ENCODE measurements at regions not wholly inside any gene's neighbourhood (a gene's known extent, or its start where the extent isn't known, plus 50 kb on each side); places are given as distances from the start of the nearest gene placed in this dataset.

- peak overlapping the region in 1 of 2 experiments; percentile 59; a peak in 2 of 4 replicates for H3K9ac ChIP-seq (ENCODE audit: insufficient read depth in 1 of 2, low read depth in 2 of 2, low read length in 2 of 2)
- DNase-seq (ENCODE audit: extremely low read depth in 1 of 4, low spot score in 3 of 4) (no peak), ATAC-seq (no peak), FAIRE-seq (no peak)
- ChIA-PET CTCF (ENCODE audit: low intra/inter-chr PET ratio) (no interaction called here), POLR2A (interaction anchor here (1.0 to 1.2 kb wide), 2 partner anchors 11 to 13 kb away, joined by 3 read pairs; no protein-coding TSS in a partner anchor)
- H3K27me3 ChIP-seq (ENCODE audit: control insufficient read depth in 2 of 2, insufficient read depth in 2 of 2, low read length in 2 of 2): no peaks in the 10 kb centered on the region
- 59% methylated on average over 4 of the region's 4 CpGs for WGBS (ENCODE audit: insufficient coverage, low coverage, missing lambda C conversion rate)
- no peaks in the 10 kb centered on the region for H3K79me2 ChIP-seq (ENCODE audit: control insufficient read depth, insufficient read depth, low read length)
- H3K27ac ChIP-seq (ENCODE audit: extremely low read depth, low read depth, low read length): peak overlapping the region; percentile 90
- H3K9me1 ChIP-seq (ENCODE audit: control insufficient read depth, insufficient read depth, low read length): no peaks in the 10 kb centered on the region
- TF ChIP-seq ZNF24 (IDR thresholded peaks at IDR 0.05): peak; percentile 68; the same call in 1 of the 2 replicates
- 0 out of 2 replicates have a peak, but pooled peaks have one; percentile 2 for TF ChIP-seq NFIX (CRISPR knock-in tag; IDR thresholded peaks at IDR 0.05; ENCODE audit: low read depth)
- TF ChIP-seq NFIC (IDR thresholded peaks at IDR 0.05): peak; percentile 91
- no peak for TF ChIP-seq ZBTB34 (CRISPR knock-in tag; IDR thresholded peaks at IDR 0.05)
- peaks cover 0 to 29% of the 10 kb centered on the region in 2 experiments; a peak in 3 of 5 replicates for H3K4me1 ChIP-seq (replicated peaks in 1 of 2; ENCODE audit: control insufficient read depth in 2 of 2, insufficient read depth in 2 of 2, low read length in 2 of 2)
- H2AFZ ChIP-seq (ENCODE audit: low read depth, low read length): peak overlapping the region; percentile 91
- H3K9me3 ChIP-seq (replicated peaks; ENCODE audit: control insufficient read depth, insufficient read depth, low read depth, low read length): no peaks in the 10 kb centered on the region
- no peak overlapping the region for H3K4me3 ChIP-seq
- intact Hi-C loops (cut with micrococcal nuclease): loop anchor here (10.0 kb wide), 1 partner anchor 250 kb away; the partner anchor contains the start of gene BCAT1
- no TSS peak for BruUV-seq (replicated peaks)
- no peaks in the 10 kb centered on the region for H3K36me3 ChIP-seq (ENCODE audit: control insufficient read depth, insufficient read depth, low read length)
- in situ Hi-C loops (cut with MboI): no loop called here
- H3K4me2 ChIP-seq (ENCODE audit: insufficient read depth, low read length): no peak overlapping the region
- H4K20me1 ChIP-seq (replicated peaks; ENCODE audit: control insufficient read depth, insufficient read depth, low read length): no peaks in the 10 kb centered on the region
Observed at GRCh38 chr12:24695103-24695502, 253.8 kb downstream of the BCAT1 start.

GRCh38 chr12:24688601-24689000 is 260.3 kb downstream of the BCAT1 start:
- no peaks in the 10 kb centered on the region; a peak in 1 of 5 replicates for H3K4me1 ChIP-seq (replicated peaks in 1 of 2; ENCODE audit: control insufficient read depth in 2 of 2, insufficient read depth in 2 of 2, low read length in 2 of 2)
- CTCF ChIA-PET (ENCODE audit: low intra/inter-chr PET ratio): no interaction called here
- no peaks in the 10 kb centered on the region for H3K27me3 ChIP-seq (ENCODE audit: control insufficient read depth in 2 of 2, insufficient read depth in 2 of 2, low read length in 2 of 2)
- FAIRE-seq: no peak
- no peaks in the 10 kb centered on the region for H3K9me1 ChIP-seq (ENCODE audit: control insufficient read depth, insufficient read depth, low read length)
- no TSS peak for BruUV-seq (replicated peaks)
- no peak overlapping the region for H3K9ac ChIP-seq (ENCODE audit: insufficient read depth in 1 of 2, low read depth in 2 of 2, low read length in 2 of 2)
- no peaks in the 10 kb centered on the region for H3K36me3 ChIP-seq (ENCODE audit: control insufficient read depth, insufficient read depth, low read length)
- POLR2A ChIA-PET: no interaction called here
- intact Hi-C loops (cut with micrococcal nuclease): no loop called here
- H3K79me2 ChIP-seq (ENCODE audit: control insufficient read depth, insufficient read depth, low read length): no peaks in the 10 kb centered on the region
- H3K4me2 ChIP-seq (ENCODE audit: insufficient read depth, low read length): no peak overlapping the region
- no peaks in the 10 kb centered on the region for H4K20me1 ChIP-seq (replicated peaks; ENCODE audit: control insufficient read depth, insufficient read depth, low read length)
- no peak for DNase-seq (ENCODE audit: extremely low read depth in 1 of 4, low spot score in 3 of 4)
- WGBS (ENCODE audit: insufficient coverage, low coverage, missing lambda C conversion rate): 73% methylated on average over 6 of the region's 6 CpGs
- H3K9me3 ChIP-seq (replicated peaks; ENCODE audit: control insufficient read depth, insufficient read depth, low read depth, low read length): no peaks in the 10 kb centered on the region
- no peak overlapping the region for H3K27ac ChIP-seq (ENCODE audit: extremely low read depth, low read depth, low read length)
- no peak overlapping the region for H3K4me3 ChIP-seq
- no peak overlapping the region for H2AFZ ChIP-seq (ENCODE audit: low read depth, low read length)
- in situ Hi-C loops (cut with MboI): no loop called here
- no peak for ATAC-seq
- TF ChIP-seq ESRRA (IDR thresholded peaks at IDR 0.05; ENCODE audit: borderline replicate concordance, low read depth) (no peak), CLOCK (CRISPR knock-in tag; IDR thresholded peaks at IDR 0.05; ENCODE audit: borderline replicate concordance) (no peak), ESRRB (CRISPR knock-in tag; IDR thresholded peaks at IDR 0.05; ENCODE audit: borderline replicate concordance) (no peak), BCOR (IDR thresholded peaks at IDR 0.05) (no peak), SMARCE1 (IDR thresholded peaks at IDR 0.05) (no peak), ZBED1 (IDR thresholded peaks at IDR 0.05) (no peak), ZNF212 (CRISPR knock-in tag; IDR thresholded peaks at IDR 0.05) (no peak), RUNX1 (IDR thresholded peaks at IDR 0.05; ENCODE audit: low read depth) (no peak), SREBF2 (CRISPR knock-in tag; IDR thresholded peaks at IDR 0.05) (no peak), TCF3 (CRISPR knock-in tag; IDR thresholded peaks at IDR 0.05) (no peak), PCBP2 (IDR thresholded peaks at IDR 0.05; ENCODE audit: low read depth, low read length, poor library complexity, severe bottlenecking) (no peak)
